Subcutaneous abdominal adipose tissue (tissue), 5 donors: ENCODE measurements at regions not wholly inside any gene's neighbourhood (a gene's known extent, or its start where the extent isn't known, plus 50 kb on each side); places are given as distances from the start of the nearest gene placed in this dataset.

Experiments used
- H3K27ac ChIP-seq: one replicate; pipeline ENCODE4 v1.7.0; 2013; ENCODE audit warnings: low read depth, mild to moderate bottlenecking, inconsistent platforms, low read length, moderate library complexity
- H3K27me3 ChIP-seq, 5 donors: one replicate each; pipeline ENCODE4 v1.7.0; 2013; ENCODE audit warnings: low read length in 5 of 5, inconsistent platforms in 1 of 5; ENCODE audit not compliant: control insufficient read depth in 5 of 5, insufficient read depth in 4 of 5
- H3K36me3 ChIP-seq, 5 donors: one replicate each; pipeline ENCODE4 v1.7.0; 2013; ENCODE audit warnings: low read length in 5 of 5; ENCODE audit not compliant: control insufficient read depth in 5 of 5, insufficient read depth in 5 of 5
- H3K4me1 ChIP-seq, 5 donors: one replicate each; pipeline ENCODE4 v1.7.0; 2013; ENCODE audit warnings: low read length in 5 of 5, mild to moderate bottlenecking in 3 of 5, moderate library complexity in 1 of 5; ENCODE audit not compliant: control insufficient read depth in 5 of 5, insufficient read depth in 5 of 5
- H3K4me3 ChIP-seq, 5 donors: one replicate each; pipeline ENCODE4 v1.7.0; 2013; ENCODE audit warnings: low read length in 5 of 5, low read depth in 1 of 5
- H3K9ac ChIP-seq, 5 donors: one replicate each; pipeline ENCODE4 v1.7.0; 2013; ENCODE audit warnings: low read length in 5 of 5, mild to moderate bottlenecking in 4 of 5, moderate library complexity in 3 of 5
- H3K9me3 ChIP-seq, 5 donors: one replicate each; pipeline ENCODE4 v1.7.0; 2013; ENCODE audit warnings: low read length in 5 of 5; ENCODE audit not compliant: control insufficient read depth in 5 of 5
- donor health status: healthy.
- donor health status: healthy.
- donor health status: healthy.
- donor health status: healthy.
- donor health status: healthy.

DNA sequence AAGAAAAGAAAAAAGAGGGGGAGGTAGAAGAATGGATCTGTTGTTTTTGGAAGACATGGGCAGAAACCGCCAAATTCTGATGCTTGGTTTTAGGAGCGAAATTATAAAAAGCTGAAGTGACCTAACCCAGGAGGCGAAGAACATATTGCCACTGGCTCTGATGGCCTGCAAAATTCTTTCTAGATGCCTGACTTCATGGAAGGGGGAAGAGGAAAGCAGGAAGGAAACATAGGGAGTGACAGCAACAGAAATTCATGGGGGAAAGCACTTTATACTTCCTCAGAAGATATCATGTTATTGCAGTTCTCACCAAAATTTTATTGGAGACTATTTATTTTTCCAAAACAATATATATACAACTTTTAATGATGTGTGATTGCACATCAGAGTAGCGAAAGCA lies 213.5 kb downstream of the DLEU7 start:
- no peaks in the 10 kb centered on the region for H3K27me3 ChIP-seq
- no peak overlapping the region for H3K4me3 ChIP-seq
- H3K4me1 ChIP-seq: peaks cover 0 to 15% (median 6%) of the 10 kb centered on the region in 5 donors
- H3K9me3 ChIP-seq: no peaks in the 10 kb centered on the region
- no peaks in the 10 kb centered on the region for H3K36me3 ChIP-seq
- H3K27ac ChIP-seq: no peak overlapping the region
- no peak overlapping the region for H3K9ac ChIP-seq

DNA sequence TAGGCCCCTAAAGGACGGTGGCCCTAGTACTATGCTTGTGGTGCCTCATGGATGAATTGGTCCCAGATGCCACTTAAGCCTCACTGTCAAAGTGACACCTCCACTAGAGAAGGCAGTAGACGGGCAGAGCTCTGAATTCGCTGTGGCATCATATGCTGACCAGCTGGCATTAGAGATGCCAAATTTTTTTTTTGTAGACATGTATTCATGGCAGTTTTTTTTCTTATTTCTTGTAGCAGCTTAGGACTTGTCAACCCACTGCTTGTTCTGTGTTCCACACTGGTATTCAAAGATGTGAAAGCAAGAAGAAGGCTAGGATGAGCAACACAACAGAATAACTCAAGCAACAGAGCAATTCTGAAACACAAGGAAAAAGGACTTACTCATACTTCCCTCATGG lies 212.5 kb downstream of the DLEU7 start:
- H3K9ac ChIP-seq: no peak overlapping the region
- no peak overlapping the region for H3K27ac ChIP-seq
- H3K27me3 ChIP-seq: no peaks in the 10 kb centered on the region

DNA sequence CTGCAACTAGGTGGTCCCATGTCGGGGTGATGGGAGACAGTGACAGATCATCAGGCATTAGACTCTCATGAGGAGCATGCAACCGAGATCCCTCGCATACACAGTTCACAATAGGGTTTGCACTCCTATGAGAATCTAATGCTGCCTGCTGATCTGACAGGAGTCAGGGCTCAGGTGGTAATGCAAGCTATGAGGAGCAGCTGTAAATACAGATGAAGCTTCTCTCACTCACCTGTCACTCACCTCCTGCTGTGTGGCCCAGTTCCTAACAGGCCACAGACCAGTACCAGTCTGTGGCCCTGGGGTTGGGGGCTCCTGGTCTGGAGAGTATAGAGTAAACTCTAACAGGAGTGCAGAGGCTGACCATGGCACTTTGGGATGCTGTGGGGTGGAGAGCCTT lies 209.2 kb downstream of the DLEU7 start:
- Histone ChIP-seq H3K4me1 (peaks cover 0 to 18% (median 6%) of the 10 kb centered on the region in 5 donors), H3K36me3 (no peaks in the 10 kb centered on the region), H3K27me3 (no peaks in the 10 kb centered on the region), H3K27ac (no peak overlapping the region), H3K4me3 (no peak overlapping the region), H3K9me3 (no peaks in the 10 kb centered on the region), H3K9ac (no peak overlapping the region)

More for the DNA sequence above, 212.5 kb downstream of the DLEU7 start:
- H3K4me1 ChIP-seq: peaks cover 0 to 21% (median 8%) of the 10 kb centered on the region in 5 donors
- no peaks in the 10 kb centered on the region for H3K9me3 ChIP-seq
- H3K4me3 ChIP-seq: no peak overlapping the region
- H3K36me3 ChIP-seq: no peaks in the 10 kb centered on the region

DNA sequence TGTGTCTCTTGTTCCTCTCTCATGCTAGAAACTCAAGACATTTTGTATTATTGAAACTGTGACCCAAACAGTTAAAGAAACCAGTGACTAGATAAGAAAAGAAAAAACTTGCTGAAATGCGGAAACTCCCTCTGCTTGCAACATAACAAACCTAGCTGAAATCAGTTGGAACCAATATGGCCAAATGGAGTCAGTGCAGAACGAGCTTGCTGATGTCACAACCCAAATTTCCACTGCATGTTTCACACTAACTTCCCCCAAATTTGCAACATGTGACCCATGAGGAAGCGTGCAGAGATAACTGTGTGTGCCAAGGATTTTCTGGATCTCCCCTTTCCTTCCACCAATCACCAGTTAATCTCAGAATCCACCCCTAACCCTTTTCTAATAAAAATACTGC lies 208.0 kb downstream of the DLEU7 start:
- Histone ChIP-seq H3K4me1 (peaks cover 0 to 9% (median 6%) of the 10 kb centered on the region in 5 donors), H3K27ac (peak overlapping the region; percentile 71), H3K9me3 (no peaks in the 10 kb centered on the region), H3K9ac (peak overlapping the region in 1 of 5 donors; percentile 6), H3K36me3 (no peaks in the 10 kb centered on the region), H3K27me3 (no peaks in the 10 kb centered on the region), H3K4me3 (no peak overlapping the region)

DNA sequence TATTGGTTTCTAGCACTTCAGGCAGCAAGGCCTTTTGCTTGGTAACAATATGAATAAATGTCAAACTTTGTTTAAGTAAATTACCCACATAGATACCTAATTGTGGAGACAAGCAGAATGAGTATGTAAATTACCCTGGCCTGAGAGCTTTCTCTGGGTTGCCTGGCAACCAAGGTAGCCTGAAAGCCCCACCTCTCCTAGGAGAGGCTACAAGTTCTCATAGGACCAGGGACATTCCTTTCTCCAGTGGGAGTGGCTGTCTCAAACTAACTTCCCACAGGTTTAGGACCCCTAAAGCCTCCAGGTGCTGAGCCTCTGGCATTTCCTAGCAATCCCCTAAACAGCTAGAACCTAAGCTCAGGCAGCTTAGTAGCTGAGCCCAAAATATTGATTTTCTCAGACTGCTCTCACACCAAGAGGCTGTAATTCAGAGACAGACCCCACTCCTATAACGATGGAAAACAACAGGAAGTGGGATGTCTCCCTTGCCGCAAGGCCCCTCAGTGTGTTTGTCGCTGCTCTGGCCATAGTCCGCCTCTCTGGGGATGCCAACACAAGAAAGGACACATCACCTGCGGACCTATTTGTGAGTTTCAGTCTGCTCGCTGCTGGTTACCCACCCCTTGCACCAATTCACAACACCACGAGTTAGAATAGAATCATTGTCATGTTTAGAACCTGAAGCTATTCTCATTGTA lies 207.3 kb downstream of the DLEU7 start:
- Histone ChIP-seq H3K4me3 (no peak overlapping the region), H3K27ac (peak overlapping the region; percentile 25), H3K4me1 (peaks cover 0 to 9% (median 6%) of the 10 kb centered on the region in 5 donors), H3K9me3 (no peaks in the 10 kb centered on the region), H3K36me3 (no peaks in the 10 kb centered on the region), H3K9ac (no peak overlapping the region), H3K27me3 (no peaks in the 10 kb centered on the region)

DNA sequence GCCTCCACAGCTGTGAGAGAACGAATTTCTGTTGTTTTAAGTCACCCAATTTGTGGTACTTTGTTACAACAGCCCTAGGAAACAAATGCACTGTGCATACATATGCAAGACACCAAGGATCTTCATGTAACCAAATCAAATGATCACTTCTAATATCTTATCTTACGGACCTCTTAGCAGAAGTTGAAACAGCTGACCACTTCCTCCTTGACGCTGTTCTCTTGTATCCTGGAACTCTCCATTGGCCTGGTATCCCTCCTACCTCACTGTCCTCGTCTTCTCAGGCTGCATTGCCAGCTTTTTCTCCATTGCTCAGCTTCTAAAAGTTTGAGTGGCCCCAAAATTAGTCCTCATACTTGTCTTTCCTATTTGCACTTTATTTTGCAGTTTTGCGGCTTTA lies 200.4 kb downstream of the DLEU7 start:
- no peaks in the 10 kb centered on the region for H3K36me3 ChIP-seq
- no peaks in the 10 kb centered on the region for H3K9me3 ChIP-seq
- no peaks in the 10 kb centered on the region for H3K4me1 ChIP-seq
- H3K27ac ChIP-seq: no peak overlapping the region
- no peaks in the 10 kb centered on the region for H3K27me3 ChIP-seq
- no peak overlapping the region for H3K4me3 ChIP-seq
- no peak overlapping the region for H3K9ac ChIP-seq

DNA sequence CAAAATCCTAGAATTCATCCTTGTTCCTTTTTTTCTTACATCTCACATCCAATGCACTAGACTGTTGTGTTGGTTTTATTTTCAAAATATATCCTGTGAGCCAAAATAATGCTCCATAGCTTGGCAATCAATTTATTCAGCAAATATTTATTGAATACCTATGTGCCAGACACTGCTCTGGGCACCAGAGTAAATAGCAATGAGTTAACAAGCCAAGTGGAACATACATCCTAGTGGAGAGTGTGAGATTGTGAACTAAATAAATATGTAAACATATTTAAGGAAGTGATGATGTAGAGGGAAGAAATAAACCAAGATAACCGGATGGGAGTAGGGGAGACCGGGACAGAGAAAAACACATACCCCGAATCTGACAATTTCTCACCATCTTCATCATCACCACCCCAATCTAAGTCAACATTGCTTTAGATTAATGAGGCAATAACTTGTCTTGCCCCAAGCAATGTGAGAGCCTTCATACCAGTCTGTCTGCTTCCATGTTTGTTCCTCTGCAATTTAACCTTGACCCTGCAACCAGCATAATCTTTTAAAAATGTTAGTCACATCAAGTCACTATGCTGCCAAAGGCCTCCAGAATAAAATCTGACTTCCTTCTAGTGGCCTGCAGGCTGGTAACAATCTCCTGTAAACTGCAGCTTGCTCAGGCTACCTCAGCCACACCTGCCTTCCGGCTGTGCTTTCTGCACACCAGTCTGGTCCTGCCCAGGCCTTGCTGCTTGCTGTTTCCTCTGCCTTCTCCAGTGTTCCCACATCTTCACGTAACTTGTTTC lies 199.2 kb downstream of the DLEU7 start:
- Histone ChIP-seq H3K9me3 (no peaks in the 10 kb centered on the region), H3K4me3 (no peak overlapping the region), H3K36me3 (no peaks in the 10 kb centered on the region), H3K4me1 (no peaks in the 10 kb centered on the region), H3K27me3 (no peaks in the 10 kb centered on the region), H3K27ac (no peak overlapping the region), H3K9ac (no peak overlapping the region)

DNA sequence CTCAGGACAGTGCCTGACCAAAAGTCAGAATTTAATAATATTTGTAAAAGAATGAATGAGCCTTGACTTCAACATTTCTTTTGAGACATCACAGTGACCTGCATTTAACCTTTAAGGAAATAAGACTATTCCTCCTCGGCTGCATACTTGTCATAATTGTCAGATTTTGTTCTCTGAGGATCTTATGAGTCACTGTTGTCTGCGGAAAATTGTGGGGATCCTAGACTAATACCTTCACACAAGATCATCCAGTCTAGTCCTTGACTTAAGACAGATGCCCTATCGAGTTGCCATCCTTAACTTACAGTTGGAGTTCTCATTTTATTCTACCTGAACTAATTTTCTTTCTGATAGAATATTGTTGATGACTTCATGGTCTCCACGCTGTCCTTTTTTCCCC lies 198.4 kb downstream of the DLEU7 start:
- Histone ChIP-seq H3K9ac (no peak overlapping the region), H3K4me1 (no peaks in the 10 kb centered on the region), H3K36me3 (no peaks in the 10 kb centered on the region), H3K27ac (no peak overlapping the region), H3K9me3 (no peaks in the 10 kb centered on the region), H3K4me3 (no peak overlapping the region), H3K27me3 (no peaks in the 10 kb centered on the region)

DNA sequence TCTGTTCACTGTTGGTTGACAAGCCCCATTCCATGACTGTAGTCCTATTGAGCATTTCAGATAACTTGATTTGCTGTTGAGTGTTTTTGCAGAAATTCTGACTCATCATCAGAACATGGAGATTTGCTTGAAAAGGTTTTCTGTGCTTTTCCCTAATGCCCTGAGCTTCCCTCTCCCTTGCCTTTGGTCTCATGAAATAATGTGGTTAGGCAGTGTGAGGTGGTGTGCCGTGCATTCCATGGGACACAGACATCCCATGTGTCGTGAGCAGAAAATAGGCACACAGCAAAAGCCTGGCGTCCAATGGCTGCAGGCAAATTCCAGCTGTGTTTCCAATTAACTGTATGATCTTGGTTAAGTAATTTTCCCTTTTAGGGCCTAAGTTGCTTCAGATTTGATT lies 197.4 kb downstream of the DLEU7 start:
- Histone ChIP-seq H3K4me3 (no peak overlapping the region), H3K9ac (no peak overlapping the region), H3K36me3 (no peaks in the 10 kb centered on the region), H3K4me1 (peaks cover 0 to 7% (median 0%) of the 10 kb centered on the region in 5 donors), H3K27ac (no peak overlapping the region), H3K9me3 (no peaks in the 10 kb centered on the region), H3K27me3 (no peaks in the 10 kb centered on the region)

DNA sequence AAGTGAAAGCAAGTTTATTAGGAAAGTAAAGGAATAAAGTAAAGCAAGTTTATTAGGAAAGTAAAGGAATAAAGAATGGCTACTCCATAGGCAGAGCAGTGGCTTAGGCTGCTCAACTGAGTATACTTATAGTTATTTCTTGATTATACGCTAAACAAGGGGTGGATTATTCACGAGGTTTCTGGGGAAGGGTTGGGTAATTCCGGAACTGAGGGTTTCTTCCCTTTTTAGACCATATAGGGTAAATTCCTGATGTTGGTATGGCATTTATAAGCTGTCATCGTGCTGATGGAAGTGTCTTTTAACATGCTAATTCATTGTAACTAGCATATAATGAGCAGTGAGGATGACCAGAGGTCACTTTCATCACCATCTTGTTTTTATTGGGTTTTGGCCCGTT lies 194.3 kb downstream of the DLEU7 start:
- H3K27ac ChIP-seq: no peak overlapping the region
- H3K36me3 ChIP-seq: no peaks in the 10 kb centered on the region
- H3K4me3 ChIP-seq: no peak overlapping the region
- H3K4me1 ChIP-seq: peaks cover 0 to 8% (median 0%) of the 10 kb centered on the region in 5 donors
- H3K27me3 ChIP-seq: no peaks in the 10 kb centered on the region
- H3K9me3 ChIP-seq: no peaks in the 10 kb centered on the region
- H3K9ac ChIP-seq: no peak overlapping the region
